ENCODE measurements at regions not wholly inside any gene's neighbourhood (a gene's known extent, or its start where the extent isn't known, plus 50 kb on each side); places are given as distances from the start of the nearest gene placed in this dataset.
"Not testable (repeated sequence)": the region's sequence is repeated elsewhere in the genome, so short reads cannot be mapped to it uniquely, and the experiment has no call there.

GRCh38 chr10:128178302-128178958 is 52.2 kb upstream of the MKI67 start:
- TF ChIP-seq CTCF (IDR thresholded peaks at IDR 0.05; ENCODE audit: low read depth, low read length) = peak; percentile 35
- no peak for DNase-seq (ENCODE audit: extremely low read depth, low read depth)

- DNase-seq (ENCODE audit: extremely low read depth, low read depth) = no peak
- no peak for TF ChIP-seq CTCF (IDR thresholded peaks at IDR 0.05; ENCODE audit: low read depth, low read length)
Measured at GRCh38 chr10:128180843-128181242, 54.6 kb upstream of the MKI67 start.

- no peak for TF ChIP-seq CTCF (IDR thresholded peaks at IDR 0.05; ENCODE audit: low read depth, low read length)
- DNase-seq (ENCODE audit: extremely low read depth, low read depth) = no peak
Measured at GRCh38 chr10:128185627-128186026, 59.4 kb upstream of the MKI67 start.

- TF ChIP-seq CTCF (IDR thresholded peaks at IDR 0.05; ENCODE audit: low read depth, low read length) = no peak
Measured at GRCh38 chr10:128186959-128187787, 61.0 kb upstream of the MKI67 start.

GRCh38 chr10:128187788-128188185 is 61.6 kb upstream of the MKI67 start:
- no peak for TF ChIP-seq CTCF (IDR thresholded peaks at IDR 0.05; ENCODE audit: low read depth, low read length)
- no peak for DNase-seq (ENCODE audit: extremely low read depth, low read depth)

More at GRCh38 chr10:128186959-128187787, 61.0 kb upstream of the MKI67 start:
- DNase-seq (ENCODE audit: extremely low read depth, low read depth) = no peak

- no peak for DNase-seq (ENCODE audit: extremely low read depth, low read depth)
- TF ChIP-seq CTCF (IDR thresholded peaks at IDR 0.05; ENCODE audit: low read depth, low read length) = no peak
Measured at GRCh38 chr10:128189176-128189575, 63.0 kb upstream of the MKI67 start.

- no peak for DNase-seq (ENCODE audit: extremely low read depth, low read depth)
- no peak for TF ChIP-seq CTCF (IDR thresholded peaks at IDR 0.05; ENCODE audit: low read depth, low read length)
Measured at GRCh38 chr10:128191847-128192246, 65.6 kb upstream of the MKI67 start.

- not testable (repeated sequence) for DNase-seq (ENCODE audit: extremely low read depth, low read depth)
Measured at GRCh38 chr10:128201826-128202225, 75.6 kb upstream of the MKI67 start.
